Calu3 (cell line): ENCODE measurements at regions not wholly inside any gene's neighbourhood (a gene's known extent, or its start where the extent isn't known, plus 50 kb on each side); places are given as distances from the start of the nearest gene placed in this dataset.

Source experiments
- BruUV-seq: library from RNA; stranded (reverse); fragments of 400-500 nt; replicated peaks from 2 replicates; lab custom pipeline; 2021; lab: Mats Ljungman, UMichigan
- CTCF ChIA-PET: fragments of 300-600 bp; sonication (Branson Sonifier 250); formaldehyde crosslinking; loops from one replicate; lab custom pipeline; 2022; ENCODE audit warnings: antibody characterized with exemption; lab: Charles Lee
- DNase-seq: peaks from one replicate; pipeline ENCODE4 v3.0.0; 2022
- H3K27ac Mint-ChIP-seq: one replicate; pipeline ENCODE4 v1.8.0; 2022; ENCODE audit warnings: mixed read lengths; ENCODE audit not compliant: unreplicated experiment
- H3K27me3 Mint-ChIP-seq: one replicate; pipeline ENCODE4 v1.8.0; 2022; ENCODE audit warnings: mixed read lengths; ENCODE audit not compliant: unreplicated experiment
- H3K36me3 Mint-ChIP-seq: one replicate; pipeline ENCODE4 v1.8.0; 2022; ENCODE audit warnings: mild to moderate bottlenecking, moderate library complexity, mixed read lengths; ENCODE audit not compliant: insufficient read depth, unreplicated experiment
- H3K4me1 Mint-ChIP-seq: one replicate; pipeline ENCODE4 v1.8.0; 2022; ENCODE audit warnings: mild to moderate bottlenecking, low read depth, mixed read lengths; ENCODE audit not compliant: unreplicated experiment
- H3K4me3 Mint-ChIP-seq: one replicate; pipeline ENCODE4 v1.8.0; 2022; ENCODE audit warnings: mild to moderate bottlenecking, low read depth, moderate library complexity, mixed read lengths; ENCODE audit not compliant: unreplicated experiment
- H3K9me3 Mint-ChIP-seq: one replicate; pipeline ENCODE4 v1.8.0; 2022; ENCODE audit warnings: low read depth, mixed read lengths; ENCODE audit not compliant: unreplicated experiment
- intact Hi-C: fragments of 100-400 bp; cut with micrococcal nuclease; formaldehyde crosslinking; loops from one replicate; pipeline ENCODE4 v1.10.0; 2022; ENCODE audit not compliant: unreplicated experiment
- TF ChIP-seq, protein P1 (sequence below): fragments of 200-600 bp; IDR thresholded peaks from one replicate; pipeline ENCODE4 v1.8.0; 2022; ENCODE audit warnings: antibody characterized with exemption; ENCODE audit not compliant: unreplicated experiment

DNA sequence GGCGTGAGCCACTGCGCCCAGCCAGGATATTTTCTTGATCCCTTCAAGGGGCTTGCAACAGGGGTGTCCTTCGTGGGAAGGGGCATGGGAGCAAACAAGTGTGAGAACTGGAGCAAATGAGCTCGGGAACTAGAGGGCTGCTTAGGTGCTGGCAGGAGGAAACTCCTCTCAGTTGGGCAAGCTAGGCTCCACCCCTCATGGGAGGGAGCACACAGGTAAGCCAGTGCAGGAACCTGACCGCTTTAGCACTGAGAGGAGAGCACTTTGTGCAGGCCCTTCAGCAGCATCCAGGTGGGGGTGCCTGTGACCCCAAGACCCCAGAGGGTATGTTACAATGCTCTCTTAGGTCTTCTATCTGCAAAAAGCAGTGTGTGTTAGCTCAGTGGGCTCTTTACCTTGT lies 755.4 kb upstream of the MDGA2 start:
- H3K4me3 Mint-ChIP-seq, result no peak overlapping the region
- no TSS peak for BruUV-seq
- no peak overlapping the region for H3K27ac Mint-ChIP-seq
- H3K27me3 Mint-ChIP-seq, result no peaks in the 10 kb centered on the region
- no peaks in the 10 kb centered on the region for H3K4me1 Mint-ChIP-seq
- no peak for DNase-seq
- intact Hi-C loops, result no loop called here
- TF ChIP-seq, protein P1, sequence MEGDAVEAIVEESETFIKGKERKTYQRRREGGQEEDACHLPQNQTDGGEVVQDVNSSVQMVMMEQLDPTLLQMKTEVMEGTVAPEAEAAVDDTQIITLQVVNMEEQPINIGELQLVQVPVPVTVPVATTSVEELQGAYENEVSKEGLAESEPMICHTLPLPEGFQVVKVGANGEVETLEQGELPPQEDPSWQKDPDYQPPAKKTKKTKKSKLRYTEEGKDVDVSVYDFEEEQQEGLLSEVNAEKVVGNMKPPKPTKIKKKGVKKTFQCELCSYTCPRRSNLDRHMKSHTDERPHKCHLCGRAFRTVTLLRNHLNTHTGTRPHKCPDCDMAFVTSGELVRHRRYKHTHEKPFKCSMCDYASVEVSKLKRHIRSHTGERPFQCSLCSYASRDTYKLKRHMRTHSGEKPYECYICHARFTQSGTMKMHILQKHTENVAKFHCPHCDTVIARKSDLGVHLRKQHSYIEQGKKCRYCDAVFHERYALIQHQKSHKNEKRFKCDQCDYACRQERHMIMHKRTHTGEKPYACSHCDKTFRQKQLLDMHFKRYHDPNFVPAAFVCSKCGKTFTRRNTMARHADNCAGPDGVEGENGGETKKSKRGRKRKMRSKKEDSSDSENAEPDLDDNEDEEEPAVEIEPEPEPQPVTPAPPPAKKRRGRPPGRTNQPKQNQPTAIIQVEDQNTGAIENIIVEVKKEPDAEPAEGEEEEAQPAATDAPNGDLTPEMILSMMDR, result no peak
- H3K36me3 Mint-ChIP-seq, result no peaks in the 10 kb centered on the region
- peaks cover 6% of the 10 kb centered on the region for H3K9me3 Mint-ChIP-seq
- CTCF ChIA-PET, result no interaction called here

DNA sequence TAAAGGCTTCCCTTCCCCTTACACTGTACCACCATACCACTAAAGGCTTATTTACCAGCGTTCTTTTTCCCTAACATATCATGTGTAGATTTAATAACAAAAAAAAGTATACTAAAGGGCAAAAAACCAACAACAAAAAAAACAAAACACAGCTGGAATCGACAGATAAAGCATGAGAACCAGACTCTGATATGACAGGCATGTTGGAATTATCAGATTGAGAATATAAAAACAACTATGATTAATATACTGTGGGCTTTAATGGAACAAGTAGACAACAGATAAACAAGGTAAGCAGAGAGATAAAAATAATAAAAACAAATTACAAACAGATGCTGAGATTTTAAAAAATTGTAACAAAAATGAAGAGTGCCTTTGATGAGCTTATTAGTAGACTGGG lies 754.1 kb upstream of the MDGA2 start:
- no TSS peak for BruUV-seq

DNA sequence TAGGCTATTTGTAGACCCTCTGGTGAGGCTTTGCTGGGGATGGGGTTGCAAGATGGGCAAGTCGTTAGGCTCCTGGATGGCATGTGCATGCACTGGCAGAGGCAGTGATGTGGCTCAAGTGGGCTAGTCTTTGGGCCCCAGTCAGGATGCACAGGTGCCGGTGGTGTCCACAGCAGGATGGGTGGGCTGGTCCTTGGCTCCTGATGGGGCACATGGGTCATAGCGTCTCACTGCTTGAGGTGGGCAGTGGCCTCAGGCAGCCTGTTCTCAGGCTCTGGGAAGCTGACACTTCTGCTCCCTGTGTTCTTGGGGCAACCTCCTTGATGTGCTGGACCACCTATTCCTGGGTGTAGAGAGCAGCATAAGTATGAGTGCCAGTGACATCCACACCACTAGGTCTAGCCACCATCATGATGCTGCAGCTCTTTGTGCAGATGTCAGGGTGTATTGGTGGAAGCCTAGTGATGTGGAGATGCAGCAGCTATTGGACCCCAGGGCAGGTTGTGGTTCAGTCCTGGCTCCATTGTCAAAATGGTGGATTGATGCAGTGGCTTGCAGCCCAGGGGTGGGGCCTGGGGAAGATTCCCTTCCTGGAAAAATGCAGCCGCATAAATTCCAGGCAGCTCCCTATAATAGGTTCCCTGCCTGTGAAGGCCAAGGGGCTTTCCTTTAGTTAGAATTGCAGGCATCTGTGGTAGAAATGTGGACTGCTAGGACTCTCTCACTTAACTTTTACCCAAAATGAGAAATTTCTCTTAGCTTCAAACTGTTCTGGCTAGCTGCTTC lies 742.5 kb upstream of the MDGA2 start:
- BruUV-seq, result no TSS peak
- Mint-ChIP-seq H3K27me3 (no peaks in the 10 kb centered on the region), H3K36me3 (no peaks in the 10 kb centered on the region), H3K4me1 (no peaks in the 10 kb centered on the region), H3K4me3 (no peak overlapping the region), H3K9me3 (peaks cover 13% of the 10 kb centered on the region), H3K27ac (no peak overlapping the region)
- TF ChIP-seq, protein P1, result no peak
- DNase-seq, result no peak
- intact Hi-C loops, result no loop called here
- CTCF ChIA-PET, result no interaction called here

More for the DNA sequence above, 754.1 kb upstream of the MDGA2 start:
- Mint-ChIP-seq H3K36me3 (no peaks in the 10 kb centered on the region), H3K4me3 (no peak overlapping the region), H3K27me3 (no peaks in the 10 kb centered on the region), H3K27ac (no peak overlapping the region), H3K9me3 (peaks cover 6% of the 10 kb centered on the region), H3K4me1 (no peaks in the 10 kb centered on the region)
- CTCF ChIA-PET, result no interaction called here
- intact Hi-C loops, result no loop called here
- TF ChIP-seq, protein P1, result no peak
- DNase-seq, result no peak

DNA sequence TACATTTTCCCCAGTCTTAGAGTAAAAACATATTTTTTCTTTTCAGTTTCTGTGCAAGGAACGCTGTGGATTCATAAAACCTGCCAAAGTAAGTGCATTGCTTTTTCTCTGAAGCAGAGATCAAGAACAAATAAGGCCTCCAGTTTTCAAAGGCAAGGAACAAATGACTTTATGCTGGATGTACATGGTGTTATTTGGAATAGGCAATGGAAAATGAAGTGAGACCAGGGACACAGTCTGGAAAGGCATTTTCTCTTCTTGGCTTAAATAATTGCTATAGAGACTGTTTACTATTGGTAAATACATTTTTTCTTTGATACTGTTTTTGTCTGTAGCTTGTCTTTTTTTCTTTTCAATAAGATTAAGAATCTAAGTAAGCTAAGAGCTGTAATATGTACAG lies 725.9 kb upstream of the MDGA2 start:
- intact Hi-C loops, result no loop called here
- BruUV-seq, result no TSS peak
- no peaks in the 10 kb centered on the region for H3K27me3 Mint-ChIP-seq
- no peak for DNase-seq
- CTCF ChIA-PET, result no interaction called here
- no peaks in the 10 kb centered on the region for H3K36me3 Mint-ChIP-seq
- no peak overlapping the region for H3K27ac Mint-ChIP-seq
- no peak overlapping the region for H3K4me3 Mint-ChIP-seq
- TF ChIP-seq, protein P1, result no peak
- H3K4me1 Mint-ChIP-seq, result no peaks in the 10 kb centered on the region
- H3K9me3 Mint-ChIP-seq, result peaks cover 2% of the 10 kb centered on the region
